HG03565 (cell line): ENCODE measurements at regions not wholly inside any gene's neighbourhood (a gene's known extent, or its start where the extent isn't known, plus 50 kb on each side); places are given as distances from the start of the nearest gene placed in this dataset.
"Not testable (repeated sequence)": the region's sequence is repeated elsewhere in the genome, so short reads cannot be mapped to it uniquely, and the experiment has no call there.

Source experiments
- ATAC-seq: cut with Tn5 transposase; IDR thresholded peaks from one replicate; pipeline ENCODE4 v1.9.1; 2021; ENCODE audit warnings: mild to moderate bottlenecking, moderate library complexity; ENCODE audit not compliant: unreplicated experiment

DNA sequence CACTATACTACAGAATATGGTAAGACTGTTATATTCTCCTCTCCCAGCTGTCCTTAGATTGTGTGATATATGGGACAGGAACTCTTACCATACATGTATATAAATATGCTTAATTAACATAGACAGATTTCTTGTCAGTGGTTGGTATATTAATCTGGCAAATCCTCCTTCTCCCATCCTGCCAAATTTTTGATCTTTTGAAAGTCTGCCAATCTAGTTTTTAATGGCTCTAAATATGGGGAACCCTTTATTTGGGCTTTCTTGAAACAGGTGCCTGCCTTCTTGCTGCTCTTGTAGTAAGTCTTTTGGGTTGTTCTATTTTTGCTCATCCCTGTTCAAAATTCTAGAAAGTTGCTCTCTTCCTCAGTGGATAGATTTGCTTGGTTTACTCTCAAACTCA, 63.5 kb downstream of the SPATA31D1 start:
- ATAC-seq, result no peak

DNA sequence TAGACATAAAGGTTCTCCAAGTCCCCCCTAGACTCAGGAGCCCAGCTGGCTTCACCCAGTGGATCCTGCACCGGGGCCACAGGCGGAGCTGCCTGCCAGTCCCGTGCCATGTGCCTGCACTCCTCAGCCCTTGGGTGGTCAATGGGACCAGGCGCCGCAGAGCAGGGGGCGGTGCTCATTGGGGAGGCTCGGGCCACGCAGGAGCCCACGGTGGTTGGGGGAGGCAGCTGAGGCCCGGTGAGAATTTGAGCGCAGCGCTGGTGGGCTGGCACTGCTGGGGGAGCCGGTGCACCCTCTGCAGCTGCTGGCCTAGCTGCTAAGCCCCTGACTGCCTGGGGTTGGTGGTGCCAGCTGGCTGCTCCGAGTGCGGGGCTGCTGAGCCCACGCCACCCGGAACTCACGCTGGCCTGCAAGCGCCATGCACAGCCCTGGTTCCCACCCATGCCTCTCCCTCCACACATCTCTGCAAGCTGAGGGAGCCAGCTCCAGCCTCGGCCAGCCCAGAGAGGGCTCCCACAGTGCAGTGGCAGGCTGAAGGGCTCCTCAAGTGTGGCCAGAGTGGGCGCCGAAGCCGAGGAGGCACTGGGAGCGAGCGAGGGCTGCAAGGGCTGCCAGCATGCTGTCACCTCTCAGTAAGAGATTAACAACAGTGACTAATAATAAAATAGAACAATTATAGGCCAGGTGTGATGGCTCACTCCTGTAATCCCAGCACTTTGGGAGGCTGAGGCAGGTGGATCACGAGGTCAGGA, 65.9 kb downstream of the SPATA31D1 start:
- no peak for ATAC-seq

DNA sequence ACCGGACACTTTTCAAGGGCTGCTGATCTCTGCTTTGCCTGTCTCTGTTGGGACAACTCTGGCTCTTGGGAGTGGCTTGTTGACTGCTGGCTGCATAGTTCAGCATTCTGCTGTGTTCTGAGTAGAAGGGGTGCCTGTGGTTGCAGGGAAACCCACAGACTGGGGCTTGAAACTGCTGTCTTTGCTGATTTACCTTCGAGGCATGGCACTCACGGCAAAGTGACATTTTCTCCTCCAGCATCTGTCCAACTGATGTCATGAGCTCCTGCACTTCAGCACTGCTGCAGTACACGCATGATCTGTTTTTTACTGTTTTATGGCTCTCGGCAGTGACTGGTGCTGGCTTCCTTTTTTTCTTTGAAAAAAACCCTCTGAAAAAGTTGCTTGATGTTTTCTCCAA, 69.2 kb downstream of the SPATA31D1 start:
- ATAC-seq, result no peak

DNA sequence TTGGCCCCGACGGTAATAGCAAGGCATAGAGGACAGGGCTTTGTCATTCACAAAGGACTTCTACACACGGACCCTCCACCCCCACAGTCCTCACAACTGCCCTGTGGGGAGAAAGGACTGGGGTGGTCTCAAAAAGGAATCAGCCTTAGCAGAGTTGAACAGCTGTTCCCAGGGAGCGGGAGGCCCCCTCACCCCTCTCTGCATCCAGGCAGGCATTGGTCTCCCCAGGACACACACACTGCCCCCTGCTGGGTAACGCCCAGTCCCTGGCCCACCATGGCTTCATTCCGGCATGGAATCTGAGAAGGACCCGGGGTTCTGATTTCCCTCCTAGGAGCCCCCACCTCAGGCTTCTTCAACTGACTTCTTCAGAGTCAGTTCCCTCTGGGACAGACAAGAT, 73.2 kb downstream of the SPATA31D1 start:
- ATAC-seq, result not testable (repeated sequence)

DNA sequence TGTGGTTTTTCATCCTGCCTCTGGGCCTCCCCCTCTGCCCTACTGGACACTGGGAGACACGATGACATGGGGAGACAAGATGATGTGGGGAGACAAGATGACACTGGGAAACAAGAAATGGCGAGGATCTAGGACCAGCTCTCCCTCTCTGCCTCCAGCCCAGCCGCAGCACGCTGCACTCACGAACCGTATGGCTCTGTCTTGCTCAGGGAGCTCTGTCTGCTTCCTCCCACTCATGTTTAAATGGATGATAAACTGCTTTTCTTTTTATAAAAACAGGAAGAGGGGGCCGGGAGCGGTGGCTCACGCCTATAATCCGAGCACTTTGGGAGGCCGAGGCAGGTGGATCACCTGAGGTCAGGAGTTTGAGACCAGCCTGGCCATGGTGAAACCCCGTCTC, 73.7 kb downstream of the SPATA31D1 start:
- no peak for ATAC-seq

DNA sequence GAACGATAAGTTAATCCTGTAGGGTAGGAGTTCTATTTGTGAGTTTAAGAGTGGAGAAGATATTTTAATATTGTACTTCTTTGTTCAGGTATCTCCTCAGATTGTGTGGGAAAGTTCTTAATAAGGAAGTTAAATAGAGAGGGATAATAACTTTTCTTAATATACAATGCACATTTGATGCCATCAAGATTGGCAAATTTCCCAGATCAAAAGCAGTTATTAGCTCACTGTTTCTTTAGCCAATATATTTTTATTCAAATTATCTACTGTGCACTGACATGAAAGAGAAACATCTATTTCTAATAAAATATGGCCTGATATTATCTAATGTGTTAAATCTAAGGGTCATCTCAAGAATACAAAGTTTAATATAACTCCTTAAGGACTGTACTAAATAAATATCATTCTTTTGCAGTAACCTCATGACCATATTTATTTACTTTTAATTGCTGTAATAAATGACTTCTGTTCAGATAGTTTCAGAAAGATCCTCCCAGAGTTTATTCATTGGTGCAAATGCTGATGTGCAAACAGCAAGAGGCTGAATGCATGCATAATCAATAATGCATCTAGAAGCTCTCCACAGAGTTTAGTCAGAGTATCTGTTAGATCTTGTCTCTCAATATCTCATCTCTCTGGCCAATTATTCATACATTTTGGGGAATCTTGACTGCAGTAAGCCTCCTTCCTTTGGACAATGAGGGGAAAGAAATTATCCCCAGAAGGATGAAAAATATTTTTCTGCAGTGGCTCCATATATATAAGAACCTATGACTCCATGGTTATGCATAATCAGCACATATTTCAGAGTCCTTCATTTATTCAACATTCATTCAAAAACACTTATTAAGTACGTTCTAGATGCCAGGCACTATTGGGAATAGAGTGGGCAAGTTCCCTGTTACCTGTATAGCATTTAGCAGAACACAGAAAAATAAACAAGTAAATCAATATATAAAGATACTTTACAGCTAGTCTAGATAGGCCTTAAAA, 85.3 kb downstream of the SPATA31D1 start:
- ATAC-seq, result no peak

DNA sequence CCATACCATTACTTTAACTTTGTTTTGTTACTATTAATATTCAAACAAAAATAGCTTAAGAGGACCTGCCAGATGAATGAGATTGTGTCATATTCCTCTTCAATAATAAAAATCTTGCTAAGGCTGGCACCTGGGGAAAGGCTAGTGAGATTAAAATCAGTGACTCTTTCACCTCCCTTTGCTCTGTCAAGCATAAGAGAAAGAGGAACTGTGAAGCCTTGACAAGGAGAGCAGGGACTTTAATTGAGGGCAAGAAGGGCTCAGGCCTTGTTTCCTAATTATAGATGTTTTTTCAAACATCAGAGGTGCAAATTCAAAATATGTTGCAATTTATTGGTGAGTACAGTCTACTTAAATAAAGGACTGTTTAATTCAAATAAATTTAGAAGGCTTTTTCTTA, 91.7 kb downstream of the SPATA31D1 start:
- peak; percentile 72 for ATAC-seq

DNA sequence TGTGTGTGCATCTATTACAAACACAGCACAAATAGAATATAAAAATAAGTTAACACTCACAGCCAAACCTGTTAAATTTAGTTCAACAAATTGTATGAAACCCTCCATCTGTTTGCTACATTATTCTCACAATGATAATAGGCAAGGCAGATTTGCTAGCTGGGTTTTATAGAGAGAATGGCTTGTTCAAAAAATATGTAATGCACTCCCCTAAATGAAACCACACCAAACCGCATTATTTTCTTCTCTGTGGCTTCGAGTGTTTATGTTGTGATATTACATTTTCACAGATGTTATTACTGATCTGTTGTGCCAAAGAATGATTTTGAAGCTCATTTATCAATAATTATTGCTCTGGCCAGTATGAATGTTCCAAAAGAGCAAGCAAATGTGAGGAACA, 92.9 kb downstream of the SPATA31D1 start:
- ATAC-seq, result no peak

DNA sequence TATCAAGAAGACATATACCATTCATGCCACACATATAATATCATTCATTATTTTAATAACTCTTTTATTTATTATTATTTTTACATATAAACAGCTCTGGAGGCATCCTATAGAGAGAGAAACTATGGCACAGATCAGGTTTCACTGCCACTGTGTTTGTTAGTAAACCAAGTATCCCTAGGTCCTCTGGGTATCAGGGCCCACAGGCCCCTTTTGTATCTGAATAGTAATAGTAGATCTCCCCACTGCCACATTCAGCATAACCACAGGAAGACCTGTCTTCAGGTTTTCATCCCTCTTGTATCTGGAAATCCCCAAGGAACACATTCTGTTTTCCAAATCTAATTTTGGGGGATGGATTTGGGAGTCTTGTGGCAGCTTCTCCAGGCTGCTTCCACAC, 94.0 kb downstream of the SPATA31D1 start:
- ATAC-seq, result no peak

DNA sequence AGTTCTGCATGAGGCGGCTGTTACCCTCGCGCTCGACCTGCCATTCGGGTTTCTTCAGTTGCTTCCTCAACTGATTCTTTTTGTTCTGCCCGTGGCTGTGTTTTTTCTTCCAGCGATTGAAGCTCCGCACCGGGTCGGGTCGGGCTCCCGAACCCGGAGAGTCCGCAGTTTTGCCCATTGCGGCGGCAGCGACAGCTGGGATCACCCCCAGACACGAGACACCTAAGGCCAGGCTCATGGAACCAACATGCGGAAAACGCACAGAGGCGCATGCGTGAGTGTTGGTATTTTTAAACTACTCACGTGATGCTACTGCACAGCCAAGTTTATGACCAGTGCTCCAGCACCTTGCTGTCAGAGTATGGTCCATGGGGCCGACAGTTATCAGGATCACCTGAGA, 100.0 kb downstream of the SPATA31D1 start:
- no peak for ATAC-seq

DNA sequence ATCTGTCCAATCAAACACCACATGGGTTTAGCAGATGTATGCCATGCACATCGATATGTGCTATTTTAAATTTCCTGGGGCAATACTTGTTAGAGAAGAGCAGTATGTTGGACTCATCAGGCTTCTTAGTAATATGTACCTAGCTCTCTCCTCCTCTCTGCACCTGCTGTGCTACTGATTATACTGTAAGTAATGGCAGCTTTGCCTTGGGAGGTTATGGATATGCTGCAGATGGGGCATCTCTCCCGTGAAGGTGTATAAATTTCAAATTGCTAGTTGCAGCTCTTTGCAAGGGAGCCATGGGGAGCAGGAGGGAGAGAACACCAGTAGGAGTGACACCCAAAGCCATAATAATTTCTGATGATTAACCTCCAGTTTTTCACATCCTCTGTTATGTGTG, 101.5 kb downstream of the SPATA31D1 start:
- no peak for ATAC-seq

DNA sequence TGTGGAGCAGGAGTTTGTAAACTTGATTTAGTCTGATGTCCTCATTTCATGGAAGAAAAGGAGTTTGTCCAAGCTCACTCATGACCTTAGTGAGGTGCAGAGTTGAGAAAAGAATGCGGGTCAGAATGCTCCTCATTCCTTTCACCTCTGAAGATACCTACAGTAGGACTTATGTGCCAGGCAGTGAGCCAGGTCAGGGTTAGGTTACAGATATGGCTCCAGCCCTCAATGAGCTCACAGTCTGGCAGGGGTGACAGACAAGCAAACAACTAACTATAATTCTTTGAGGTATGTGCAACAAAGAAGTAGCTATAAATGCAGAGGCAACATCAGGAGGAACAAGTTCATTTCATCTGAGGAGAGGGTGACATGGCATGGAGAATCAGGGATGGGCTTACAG, 102.5 kb downstream of the SPATA31D1 start:
- no peak for ATAC-seq

DNA sequence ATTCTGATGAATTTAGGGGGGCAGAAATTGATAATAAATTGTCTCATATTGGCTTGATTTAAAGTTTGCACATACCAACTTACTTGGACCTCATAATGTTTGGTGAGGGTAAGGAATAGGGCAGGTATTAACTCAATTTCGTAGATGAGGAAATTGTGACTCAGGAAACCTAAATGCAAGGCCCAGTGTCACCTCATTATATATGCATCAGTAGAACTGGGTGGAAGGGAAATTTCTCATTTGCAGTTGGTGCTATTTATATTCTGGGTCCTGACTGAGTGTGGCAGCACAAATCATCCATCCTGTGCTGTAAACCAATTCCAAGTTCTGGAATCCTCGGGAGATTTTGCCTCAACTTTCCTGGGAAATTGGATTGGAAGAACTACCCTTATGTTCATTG, 103.0 kb downstream of the SPATA31D1 start:
- peak; percentile 75 for ATAC-seq

DNA sequence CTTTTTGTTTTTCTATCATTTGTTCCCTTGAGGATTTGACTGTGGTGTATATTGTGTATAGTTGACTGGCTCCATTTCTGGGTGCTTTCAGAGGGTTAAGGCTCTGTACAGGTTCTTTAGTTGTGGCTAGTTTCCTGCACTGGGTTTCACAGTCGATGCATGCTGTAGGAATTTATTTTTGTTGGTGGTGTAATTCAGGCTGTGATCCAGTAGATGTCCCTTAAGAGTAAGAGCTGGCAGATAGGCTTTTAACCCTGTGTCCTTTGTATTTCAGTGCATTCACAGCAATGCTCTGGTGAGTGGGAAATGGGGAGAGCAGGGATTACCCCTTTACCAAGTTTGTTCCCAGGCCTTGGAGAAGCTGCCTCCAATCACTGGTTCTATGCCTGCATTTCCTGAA, 112.9 kb downstream of the SPATA31D1 start:
- ATAC-seq, result no peak

DNA sequence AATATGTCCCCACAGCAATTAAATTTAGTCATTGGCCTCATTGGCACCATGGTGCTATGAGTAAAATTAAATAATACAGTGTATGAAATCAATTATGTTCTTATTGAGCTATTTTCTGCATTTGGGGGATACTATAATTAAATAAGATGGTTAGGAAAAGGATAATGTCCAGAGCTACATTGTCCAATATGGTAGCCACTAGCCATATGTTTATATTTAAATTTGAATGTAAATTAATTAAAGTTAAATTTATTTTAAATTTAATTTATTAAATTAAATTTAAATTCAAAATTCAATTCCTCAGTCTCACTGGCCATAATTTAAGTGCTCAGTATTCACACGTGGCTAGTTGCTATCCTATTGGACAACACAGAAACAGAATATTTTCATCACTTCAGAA, 115.7 kb downstream of the SPATA31D1 start:
- no peak for ATAC-seq

DNA sequence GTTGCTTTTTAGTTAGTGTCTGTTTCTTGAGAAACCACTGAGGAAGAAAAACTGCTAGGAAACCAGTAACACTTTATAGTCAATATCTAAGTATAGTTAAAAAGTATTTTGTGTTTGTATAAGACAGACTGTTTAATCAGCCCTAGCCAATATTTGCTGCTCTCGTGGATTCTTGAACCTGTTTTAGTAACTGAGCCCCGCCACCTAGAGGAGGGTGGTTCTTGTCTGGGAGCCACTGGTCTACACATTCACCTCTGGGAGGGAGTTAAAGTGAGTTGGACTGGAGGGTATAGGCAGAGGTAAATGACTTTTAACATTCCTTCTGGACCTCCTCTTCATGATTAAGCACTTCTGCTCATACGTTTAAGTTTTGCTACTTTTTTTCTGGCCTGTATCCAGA, 117.2 kb downstream of the SPATA31D1 start:
- no peak for ATAC-seq

DNA sequence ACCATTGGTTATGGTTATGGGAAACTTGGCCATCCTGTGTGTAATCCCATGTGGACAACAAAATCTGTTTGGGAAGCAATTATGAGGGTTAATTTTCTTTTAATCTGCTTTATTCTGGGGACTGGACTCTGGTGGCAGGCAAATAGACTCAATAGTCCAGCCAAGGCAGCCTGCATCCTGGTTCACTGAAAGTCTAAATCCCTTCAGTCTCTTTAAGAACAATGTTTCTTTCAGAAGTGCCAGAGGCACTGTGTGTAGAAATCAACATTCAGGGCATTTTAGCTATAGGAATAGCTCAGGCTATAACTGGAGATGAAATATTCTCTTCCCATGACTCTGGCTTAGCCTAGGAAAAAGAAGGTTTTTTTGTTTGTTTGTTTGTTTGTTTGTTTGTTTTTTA, 118.0 kb downstream of the SPATA31D1 start:
- no peak for ATAC-seq

DNA sequence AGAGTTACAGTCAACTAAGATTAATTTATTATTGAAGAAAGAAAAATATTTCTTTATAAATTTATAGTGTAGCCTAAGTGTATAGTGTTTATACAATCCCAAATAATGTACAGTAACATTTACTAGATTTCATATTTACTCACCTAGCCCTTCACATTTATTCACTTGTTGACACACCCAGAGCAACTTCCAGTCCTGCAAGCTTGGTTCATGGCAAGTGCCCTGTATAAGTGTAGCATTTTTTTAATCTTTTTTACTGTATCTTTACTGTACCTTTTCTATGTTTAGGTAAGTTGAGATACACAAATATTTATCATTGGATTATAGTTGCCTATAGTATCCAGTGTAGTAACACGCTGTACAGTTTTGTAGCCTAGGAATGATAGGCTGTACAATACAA, 119.9 kb downstream of the SPATA31D1 start:
- no peak for ATAC-seq

DNA sequence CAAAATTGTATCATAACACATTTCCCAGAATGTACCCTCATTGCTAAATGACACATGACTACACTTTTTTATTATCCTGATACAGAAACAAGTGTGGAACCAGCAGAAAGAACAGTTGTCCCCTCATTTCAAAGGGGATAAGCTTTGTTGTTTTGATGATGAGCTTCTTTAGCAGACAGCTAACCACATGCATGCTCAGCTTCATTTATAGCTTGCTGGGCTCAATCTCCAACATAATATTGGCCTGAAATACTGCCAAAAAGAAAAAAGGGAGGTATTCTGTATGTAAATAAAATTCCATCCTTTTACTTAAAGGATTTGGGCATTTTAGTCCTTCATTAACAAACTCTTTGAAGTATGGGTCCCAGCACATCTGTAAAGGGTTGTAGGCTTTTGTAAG, 120.4 kb downstream of the SPATA31D1 start:
- no peak for ATAC-seq

DNA sequence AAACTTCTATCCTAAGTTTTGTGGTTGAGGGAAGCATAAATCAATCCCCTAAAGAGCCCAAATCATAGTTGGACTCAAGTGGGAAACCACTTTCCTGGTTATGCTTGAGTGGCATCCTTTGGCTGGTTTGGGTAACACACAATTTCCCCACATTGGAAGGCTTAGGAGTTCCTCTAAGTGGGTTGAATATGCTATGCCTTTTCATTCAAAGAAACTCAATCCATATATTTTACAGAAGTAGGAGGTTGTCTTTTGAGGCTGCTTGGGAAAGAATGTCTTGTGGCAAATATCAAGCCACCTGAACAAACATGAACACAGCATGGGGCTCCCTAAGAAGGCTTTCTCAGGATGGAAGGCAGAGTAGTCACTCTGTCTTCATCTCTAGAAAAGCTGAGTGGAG, 121.1 kb downstream of the SPATA31D1 start:
- no peak for ATAC-seq

DNA sequence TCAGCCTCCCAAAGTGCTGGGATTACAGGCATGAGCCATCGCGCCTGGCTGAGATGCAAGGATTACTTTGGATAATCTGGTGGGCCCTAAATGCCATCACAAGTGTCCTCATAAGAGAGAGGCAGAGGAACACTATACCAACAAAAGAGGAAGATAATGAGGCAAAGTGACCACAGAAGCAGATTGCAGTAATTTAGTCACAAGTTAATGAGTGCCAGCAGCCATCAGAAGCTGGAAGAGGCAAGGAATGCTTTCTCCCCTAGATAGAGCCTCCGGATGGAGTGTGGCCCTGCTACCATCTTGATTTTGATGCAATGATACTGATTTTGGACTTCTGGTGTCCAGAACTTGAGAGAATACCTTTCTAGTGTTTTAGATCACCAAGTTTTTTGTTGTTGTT, 122.3 kb downstream of the SPATA31D1 start:
- no peak for ATAC-seq

DNA sequence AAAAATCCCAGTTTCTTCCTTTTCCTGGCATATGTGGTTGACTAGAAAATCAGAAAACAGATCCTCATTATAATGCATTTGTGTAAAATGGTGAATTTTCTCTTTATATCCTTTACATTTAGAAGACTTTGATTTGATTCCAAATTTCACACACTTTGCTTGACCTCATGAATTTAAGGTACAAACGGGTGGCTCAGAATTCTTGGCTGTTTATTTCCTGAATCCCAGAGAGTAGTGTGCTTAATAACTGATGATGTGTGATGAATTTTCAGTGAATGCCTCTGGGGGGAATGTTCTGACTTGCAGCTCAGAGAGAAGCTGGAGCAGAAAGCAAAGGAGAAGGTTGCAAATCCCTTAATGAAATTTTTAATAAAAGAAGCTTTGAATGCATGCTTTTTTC, 126.8 kb downstream of the SPATA31D1 start:
- no peak for ATAC-seq
